Stomach (tissue), 4 donors: ENCODE measurements at regions not wholly inside any gene's neighbourhood (a gene's known extent, or its start where the extent isn't known, plus 50 kb on each side); places are given as distances from the start of the nearest gene placed in this dataset.

Source experiments
- EP300 ChIP-seq: sonication (generic); formaldehyde crosslinking; IDR thresholded peaks from one replicate; pipeline ENCODE4 v1.6.1; 2017; ENCODE audit warnings: antibody characterized with exemption
- POLR2A ChIP-seq, 4 donors: fragments of 450-650 bp; IDR thresholded peaks; one replicate each; pipeline ENCODE4 v1.6.1; 2016; ENCODE audit warnings: antibody characterized with exemption in 4 of 4, control low read depth in 2 of 4, mild to moderate bottlenecking in 1 of 4, moderate library complexity in 1 of 4
- POLR2AphosphoS5 ChIP-seq, 3 donors: sonication (generic); formaldehyde crosslinking; IDR thresholded peaks; one replicate each; pipeline ENCODE4 v1.6.1; 2016; ENCODE audit warnings: antibody characterized with exemption in 3 of 3
- TF ChIP-seq, protein P1 (sequence below), 7 experiments: fragments of 450-650 bp in 4 of 7; fragments of 200-600 bp in 3 of 7; sonication (generic) in 3 of 7; IDR thresholded peaks; one replicate each; pipeline ENCODE4 v1.5.1; 2016 to 2019; ENCODE audit warnings: antibody characterized with exemption in 7 of 7, control low read depth in 2 of 7, mild to moderate bottlenecking in 1 of 7

DNA sequence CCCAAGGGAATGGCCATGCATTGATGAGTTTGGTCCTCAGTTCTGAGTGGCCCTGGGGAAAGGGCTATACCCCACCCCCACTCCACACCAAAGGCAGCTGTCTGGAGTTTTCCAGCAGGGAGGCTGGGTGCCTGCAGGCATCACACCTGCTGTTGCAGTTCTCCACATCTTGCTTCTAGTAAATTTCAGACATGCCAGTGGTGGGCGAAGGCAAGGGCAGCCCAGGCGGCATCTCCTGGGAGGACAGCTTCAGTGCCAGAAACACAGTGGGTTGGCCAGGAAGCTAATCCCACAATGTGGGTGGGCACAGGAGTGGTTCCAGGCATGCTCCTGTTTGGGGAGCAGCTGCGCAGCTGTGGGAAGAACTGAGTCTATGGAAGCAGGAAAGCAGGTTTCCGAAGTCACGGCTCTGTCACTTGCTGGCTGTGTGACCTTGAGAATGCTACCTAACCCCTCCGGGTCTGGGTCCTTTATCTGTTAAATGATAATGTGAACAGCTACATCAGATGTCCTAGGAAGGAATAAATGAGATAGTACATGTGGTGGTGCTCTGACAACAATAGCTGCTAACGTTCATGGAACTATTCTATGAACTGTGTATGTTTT lies 84.6 kb upstream of the SPTBN1 start:
- TF ChIP-seq POLR2AphosphoS5 (IDR thresholded peaks at IDR 0.05) (no peak), EP300 (no peak), POLR2A (IDR thresholded peaks at IDR 0.05) (no peak)
- TF ChIP-seq, protein P1, sequence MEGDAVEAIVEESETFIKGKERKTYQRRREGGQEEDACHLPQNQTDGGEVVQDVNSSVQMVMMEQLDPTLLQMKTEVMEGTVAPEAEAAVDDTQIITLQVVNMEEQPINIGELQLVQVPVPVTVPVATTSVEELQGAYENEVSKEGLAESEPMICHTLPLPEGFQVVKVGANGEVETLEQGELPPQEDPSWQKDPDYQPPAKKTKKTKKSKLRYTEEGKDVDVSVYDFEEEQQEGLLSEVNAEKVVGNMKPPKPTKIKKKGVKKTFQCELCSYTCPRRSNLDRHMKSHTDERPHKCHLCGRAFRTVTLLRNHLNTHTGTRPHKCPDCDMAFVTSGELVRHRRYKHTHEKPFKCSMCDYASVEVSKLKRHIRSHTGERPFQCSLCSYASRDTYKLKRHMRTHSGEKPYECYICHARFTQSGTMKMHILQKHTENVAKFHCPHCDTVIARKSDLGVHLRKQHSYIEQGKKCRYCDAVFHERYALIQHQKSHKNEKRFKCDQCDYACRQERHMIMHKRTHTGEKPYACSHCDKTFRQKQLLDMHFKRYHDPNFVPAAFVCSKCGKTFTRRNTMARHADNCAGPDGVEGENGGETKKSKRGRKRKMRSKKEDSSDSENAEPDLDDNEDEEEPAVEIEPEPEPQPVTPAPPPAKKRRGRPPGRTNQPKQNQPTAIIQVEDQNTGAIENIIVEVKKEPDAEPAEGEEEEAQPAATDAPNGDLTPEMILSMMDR (IDR thresholded peaks at IDR 0.05), result no peak
